K562 (cell line): ENCODE measurements at regions not wholly inside any gene's neighbourhood (a gene's known extent, or its start where the extent isn't known, plus 50 kb on each side); places are given as distances from the start of the nearest gene placed in this dataset.

ENCODE experiments used
- AFF4 ChIP-seq: sonication (generic); formaldehyde crosslinking; IDR thresholded peaks from 2 replicates; pipeline ENCODE4 v1.8.0; 2023; ENCODE audit warnings: mild to moderate bottlenecking, missing genetic modification reagents
- CTCF ChIP-seq, 3 experiments: IDR thresholded peaks in 2 of 3; conservative IDR thresholded peaks in 1 of 3; 2 replicates each; pipeline ENCODE4 v1.5.1; 2011 to 2012; ENCODE audit warnings: low read length in 3 of 3, mild to moderate bottlenecking in 3 of 3, control low read depth in 2 of 3, improper control_type of control experiment in 1 of 3, inconsistent platforms in 1 of 3, low read depth in 1 of 3, mixed read lengths in 1 of 3, moderate library complexity in 1 of 3; ENCODE audit not compliant: insufficient read depth in 2 of 3
- FOXJ3 ChIP-seq: sonication (generic); formaldehyde crosslinking; IDR thresholded peaks from 2 replicates; pipeline ENCODE4 v1.4.0; 2020; ENCODE audit warnings: mild to moderate bottlenecking, missing genetic modification reagents
- GTF3C2 ChIP-seq: IDR thresholded peaks from 3 replicates; pipeline ENCODE4 v1.6.1; 2011; ENCODE audit warnings: borderline replicate concordance, mild to moderate bottlenecking, moderate library complexity; ENCODE audit not compliant: insufficient read length; ENCODE audit errors: extremely low read depth
- MYNN ChIP-seq, 2 experiments: sonication (generic); formaldehyde crosslinking in 1 of 2; IDR thresholded peaks; 2 replicates each; pipeline versions ENCODE4 v1.5.0 to v1.6.1; 2016 to 2020; ENCODE audit warnings: antibody characterized with exemption in 1 of 2, missing genetic modification reagents in 1 of 2
- POLR2A ChIP-seq: fragments of 450-650 bp; conservative IDR thresholded peaks from 2 replicates; pipeline ENCODE4 v1.6.1; 2016
- POLR3G ChIP-seq: IDR thresholded peaks from 2 replicates; pipeline ENCODE4 v1.6.1; 2011; ENCODE audit not compliant: insufficient read length, insufficient replicate concordance; ENCODE audit errors: extremely low read depth
- PRPF4 ChIP-seq: fragments of 200-400 bp; formaldehyde crosslinking; IDR thresholded peaks from one replicate; pipeline ENCODE4 v1.6.1; 2017; ENCODE audit warnings: low read length, low read depth, mild to moderate bottlenecking; ENCODE audit not compliant: insufficient read depth, poor library complexity, severe bottlenecking
- TEAD2 ChIP-seq: fragments of 450-650 bp; IDR thresholded peaks from 2 replicates; pipeline ENCODE4 v1.6.1; 2016; ENCODE audit warnings: missing genetic modification characterization, control low read depth, missing compliant biosample characterization
- ZNF407 ChIP-seq: fragments of 450-650 bp; IDR thresholded peaks from 2 replicates; pipeline ENCODE4 v1.6.1; 2016; ENCODE audit warnings: low read depth

- TF ChIP-seq POLR3G (no peak), CTCF (IDR thresholded peaks at IDR 0.05 in 2 of 3, conservative IDR thresholded peaks at IDR 0.05 in 1 of 3; ENCODE audit: insufficient read depth in 2 of 3, low read depth in 1 of 3, low read length in 3 of 3) (no peak), ZNF407 (no peak), MYNN (IDR thresholded peaks at IDR 0.05) (no peak), MYNN (CRISPR knock-in tag; IDR thresholded peaks at IDR 0.05) (no peak), PRPF4 (no peak), POLR2A (no peak), AFF4 (CRISPR knock-in tag) (no peak), TEAD2 (tag) (no peak), GTF3C2 (no peak), FOXJ3 (CRISPR knock-in tag) (no peak)
These were observed 756.3 kb downstream of the INHBA start for GRCh38 chr7:40946549-40946948.
